RPMI8226 (cell line): ENCODE measurements at regions not wholly inside any gene's neighbourhood (a gene's known extent, or its start where the extent isn't known, plus 50 kb on each side); places are given as distances from the start of the nearest gene placed in this dataset.

Source experiments
- DNase-seq: peaks from one replicate; pipeline ENCODE4 v3.0.0-alpha.2; 2015

- DNase-seq: no peak
Measured at GRCh38 chr1:112231331-112231730, 164.7 kb upstream of the CTTNBP2NL start.

- no peak for DNase-seq
Measured at GRCh38 chr1:112232848-112233247, 163.2 kb upstream of the CTTNBP2NL start.

GRCh38 chr1:112234710-112235109 lies 161.3 kb upstream of the CTTNBP2NL start:
- DNase-seq: no peak

DNA sequence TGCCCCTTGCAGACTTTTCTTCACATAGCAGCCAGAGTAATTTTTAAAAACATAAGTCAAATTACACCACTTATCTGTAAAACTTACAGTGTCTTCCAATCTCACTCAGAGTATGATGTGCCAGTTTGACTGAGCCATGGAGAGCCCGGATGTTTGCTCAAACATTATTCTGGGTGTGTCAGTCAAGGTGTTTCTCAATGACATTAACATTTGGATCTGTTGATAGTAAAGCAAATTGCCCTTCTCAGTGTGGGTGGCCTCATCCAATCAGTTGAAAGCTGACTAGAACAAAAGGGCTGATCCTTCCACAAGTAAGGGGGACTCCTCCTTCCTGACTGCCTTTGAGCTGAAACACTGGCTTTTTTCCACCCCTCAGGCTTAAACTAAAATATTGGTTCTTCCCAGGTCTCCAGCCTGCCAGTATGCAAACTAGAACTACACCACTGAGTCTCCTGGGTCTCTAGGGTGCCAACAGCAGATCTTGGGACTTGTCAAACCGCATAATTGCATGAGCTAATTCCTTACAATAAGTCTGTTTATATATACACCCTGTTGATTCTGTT lies 157.9 kb upstream of the CTTNBP2NL start:
- no peak for DNase-seq

- no peak for DNase-seq
Measured at GRCh38 chr1:112239683-112240330, 156.2 kb upstream of the CTTNBP2NL start.

GRCh38 chr1:112242470-112242869 lies 153.5 kb upstream of the CTTNBP2NL start:
- no peak for DNase-seq

GRCh38 chr1:112244131-112244530 lies 151.9 kb upstream of the CTTNBP2NL start:
- DNase-seq: no peak

DNA sequence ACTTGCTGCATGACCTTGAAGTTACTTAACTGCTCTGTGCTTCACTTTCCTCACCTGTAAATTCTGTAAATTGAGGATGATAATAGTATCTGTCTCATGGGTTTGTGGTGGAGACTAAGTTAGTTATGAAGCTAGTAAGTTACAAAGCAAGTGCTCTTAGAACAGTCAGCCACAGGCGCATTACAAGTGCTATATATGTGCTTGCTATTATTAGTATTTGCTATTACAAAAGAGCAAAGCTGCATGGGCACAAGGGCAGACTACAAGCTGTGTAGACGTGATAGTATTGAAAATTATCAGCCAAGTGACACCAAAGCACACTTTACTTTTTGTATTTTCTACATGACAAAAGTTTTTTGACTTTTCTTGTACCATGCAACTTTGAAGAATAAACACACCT lies 150.9 kb upstream of the CTTNBP2NL start:
- no peak for DNase-seq

GRCh38 chr1:112247036-112247597 lies 148.9 kb upstream of the CTTNBP2NL start:
- no peak for DNase-seq

GRCh38 chr1:112247961-112248360 lies 148.1 kb upstream of the CTTNBP2NL start:
- DNase-seq: no peak

- no peak for DNase-seq
Measured at GRCh38 chr1:112250892-112251291, 145.1 kb upstream of the CTTNBP2NL start.

DNA sequence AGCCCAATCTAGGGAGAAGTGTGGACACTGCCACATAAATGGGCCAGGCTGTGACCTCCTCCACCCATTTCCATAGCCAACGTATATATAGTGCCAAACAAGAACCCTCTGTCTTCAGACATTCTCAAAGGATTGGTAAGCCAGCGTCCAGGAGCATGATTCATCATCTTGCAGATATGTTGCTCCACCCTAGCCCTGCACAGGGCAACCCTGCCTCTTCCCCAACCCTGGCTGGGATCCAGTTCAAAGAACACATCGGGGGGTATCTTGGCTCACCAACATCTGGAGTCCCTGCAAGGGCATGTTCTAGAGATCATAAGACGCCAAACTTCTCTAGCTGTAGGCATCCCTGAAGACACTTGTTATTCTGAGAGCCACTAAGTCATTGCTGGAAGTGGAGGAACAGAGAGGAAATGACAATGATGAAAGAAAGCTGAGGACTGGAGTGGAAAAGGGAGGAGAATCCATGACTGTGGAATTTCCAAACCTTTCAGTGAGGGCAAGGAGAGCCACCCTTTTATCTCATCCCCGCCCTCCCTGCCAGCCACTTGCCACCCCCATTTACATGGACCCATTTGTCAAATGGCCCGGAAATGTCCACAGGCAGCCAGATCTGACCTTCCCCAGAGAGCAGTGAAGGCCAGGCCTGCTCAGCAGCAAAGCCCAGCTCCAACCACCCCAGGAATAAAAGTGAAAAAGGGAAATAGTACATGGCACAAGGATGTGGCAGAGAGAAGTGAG lies 144.1 kb upstream of the CTTNBP2NL start:
- DNase-seq: no peak

DNA sequence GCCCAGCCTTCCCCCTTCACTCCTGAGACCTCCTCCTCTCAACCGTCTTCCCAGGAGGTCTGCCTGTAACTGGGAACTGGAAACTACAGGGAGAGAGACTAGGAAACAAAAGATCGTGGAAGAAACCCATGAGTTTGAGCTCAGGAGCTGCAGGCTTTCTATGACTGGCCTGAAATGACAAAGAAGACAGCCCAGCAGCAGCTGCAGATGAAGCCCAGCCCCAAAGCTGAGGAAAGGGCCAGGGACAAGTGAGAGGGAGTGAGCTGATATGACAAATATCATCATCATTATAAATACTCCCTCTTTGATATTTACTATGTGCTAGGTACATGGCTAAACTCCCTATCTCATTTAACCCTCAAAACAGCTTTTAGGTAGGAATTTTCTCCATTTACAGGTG lies 142.6 kb upstream of the CTTNBP2NL start:
- DNase-seq: no peak

DNA sequence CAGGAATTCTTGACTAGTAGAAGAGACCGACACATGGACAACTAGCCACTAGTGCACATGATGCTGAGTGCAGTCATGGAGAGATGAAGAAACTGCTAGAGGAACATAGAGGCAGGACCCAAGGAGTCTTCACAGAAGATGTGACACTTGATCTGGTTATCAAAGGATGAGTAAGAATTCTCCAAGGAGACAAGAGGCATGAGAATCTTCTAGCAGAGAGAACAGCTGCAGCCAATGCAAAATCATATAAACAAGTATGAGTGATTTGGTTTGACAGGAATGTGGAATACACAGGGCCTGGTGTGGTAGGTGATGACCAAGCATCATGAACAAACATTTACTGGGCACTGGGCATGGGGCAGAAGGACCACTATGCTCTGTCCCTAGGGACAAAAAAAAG lies 140.9 kb upstream of the CTTNBP2NL start:
- DNase-seq: no peak

GRCh38 chr1:112256411-112256810 lies 139.6 kb upstream of the CTTNBP2NL start:
- no peak for DNase-seq

- no peak for DNase-seq
Measured at GRCh38 chr1:112257043-112257835, 138.8 kb upstream of the CTTNBP2NL start.

- no peak for DNase-seq
Measured at GRCh38 chr1:112260699-112261098, 135.3 kb upstream of the CTTNBP2NL start.

- no peak for DNase-seq
Measured at GRCh38 chr1:112262316-112262715, 133.7 kb upstream of the CTTNBP2NL start.

DNA sequence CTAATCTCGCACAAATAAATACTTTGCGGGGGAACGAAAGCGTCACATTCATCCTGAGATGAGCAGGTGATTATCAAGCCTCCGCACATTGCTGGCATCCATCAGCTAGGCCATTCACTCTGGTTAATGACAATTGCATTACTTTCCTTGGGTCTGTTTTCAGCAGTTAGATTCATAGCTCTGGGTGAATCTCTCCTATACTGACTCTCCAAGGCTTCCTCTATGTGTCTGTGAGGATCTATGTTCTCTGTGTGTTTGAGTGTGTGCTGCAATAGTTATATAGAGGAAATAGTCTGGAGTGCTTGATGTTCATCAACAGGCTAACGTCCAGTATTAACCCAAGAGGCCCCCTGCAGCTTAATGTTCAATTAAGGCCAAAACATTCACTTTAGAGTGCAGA lies 133.0 kb upstream of the CTTNBP2NL start:
- no peak for DNase-seq

- no peak for DNase-seq
Measured at GRCh38 chr1:112263453-112263852, 132.6 kb upstream of the CTTNBP2NL start.

- DNase-seq: no peak
Measured at GRCh38 chr1:112264010-112264409, 132.0 kb upstream of the CTTNBP2NL start.

- DNase-seq: no peak
Measured at GRCh38 chr1:112264553-112264952, 131.5 kb upstream of the CTTNBP2NL start.

- no peak for DNase-seq
Measured at GRCh38 chr1:112265931-112266330, 130.1 kb upstream of the CTTNBP2NL start.
